Mesendoderm (in vitro differentiated cells): ENCODE measurements at regions not wholly inside any gene's neighbourhood (a gene's known extent, or its start where the extent isn't known, plus 50 kb on each side); places are given as distances from the start of the nearest gene placed in this dataset.

Experiments used
- DNase-seq: peaks from one replicate; pipeline ENCODE4 v3.0.0; 2013
- H2AK5ac ChIP-seq: 2 replicates; pipeline ENCODE4 v1.6.1; 2013; ENCODE audit warnings: low read length, inconsistent platforms
- H2BK120ac ChIP-seq: 2 replicates; pipeline ENCODE4 v1.6.1; 2013; ENCODE audit warnings: low read depth, mild to moderate bottlenecking, low read length, moderate library complexity, mixed read lengths
- H2BK15ac ChIP-seq: replicated peaks from 2 replicates; pipeline ENCODE4 v1.6.1; 2013; ENCODE audit warnings: low read depth, mild to moderate bottlenecking, moderate library complexity
- H2BK5ac ChIP-seq: 2 replicates; pipeline ENCODE4 v1.6.1; 2013; ENCODE audit warnings: low read length, inconsistent platforms
- H3K18ac ChIP-seq: 2 replicates; pipeline ENCODE4 v1.6.1; 2013; ENCODE audit warnings: mild to moderate bottlenecking, low read length, mixed read lengths
- H3K23ac ChIP-seq: one replicate; pipeline ENCODE4 v1.6.1; 2013; ENCODE audit warnings: low read length
- H3K27ac ChIP-seq: 2 replicates; pipeline ENCODE4 v1.5.1; 2013; ENCODE audit warnings: low read depth, mild to moderate bottlenecking, inconsistent platforms, low read length, moderate library complexity
- H3K27me3 ChIP-seq: 2 replicates; pipeline ENCODE4 v1.6.1; 2013; ENCODE audit warnings: low read length, control low read depth, mild to moderate bottlenecking, inconsistent platforms; ENCODE audit not compliant: insufficient read depth, poor library complexity
- H3K36me3 ChIP-seq: 2 replicates; pipeline ENCODE4 v1.6.1; 2013; ENCODE audit warnings: low read length, inconsistent platforms; ENCODE audit not compliant: control insufficient read depth, insufficient read depth
- H3K4ac ChIP-seq: one replicate; pipeline ENCODE4 v1.6.1; 2013; ENCODE audit warnings: low read depth, mild to moderate bottlenecking, low read length, moderate library complexity
- H3K4me1 ChIP-seq: 2 replicates; pipeline ENCODE4 v1.6.1; 2013; ENCODE audit warnings: low read depth, low read length, inconsistent platforms; ENCODE audit not compliant: control insufficient read depth
- H3K4me2 ChIP-seq: 2 replicates; pipeline ENCODE4 v1.6.1; 2013; ENCODE audit warnings: low read length
- H3K4me3 ChIP-seq: 2 replicates; pipeline ENCODE4 v1.5.1; 2013; ENCODE audit warnings: mild to moderate bottlenecking, low read length
- H3K56ac ChIP-seq: one replicate; pipeline ENCODE4 v1.6.1; 2013; ENCODE audit warnings: low read length
- H3K79me1 ChIP-seq: 2 replicates; pipeline ENCODE4 v1.6.1; 2013; ENCODE audit warnings: low read length, inconsistent platforms
- H3K79me2 ChIP-seq: 2 replicates; pipeline ENCODE4 v1.6.1; 2013; ENCODE audit warnings: mild to moderate bottlenecking, low read length; ENCODE audit not compliant: control insufficient read depth, insufficient read depth
- H3K9ac ChIP-seq: 2 replicates; pipeline ENCODE4 v1.6.1; 2013; ENCODE audit warnings: low read length, inconsistent platforms
- H4K5ac ChIP-seq: one replicate; pipeline ENCODE4 v1.6.1; 2013; ENCODE audit warnings: low read length
- H4K8ac ChIP-seq: one replicate; pipeline ENCODE4 v1.6.1; 2013; ENCODE audit warnings: low read depth, mild to moderate bottlenecking, control low read depth, low read length, moderate library complexity
- WGBS: extraction: QIAGEN DNeasy Blood & Tissue Kit; methylation state at CpG from one replicate; pipeline ENCODE4 v1.1.7; 2013; ENCODE audit warnings: low lambda C conversion rate, missing lambda C conversion rate; ENCODE audit not compliant: insufficient coverage; ENCODE audit errors: extremely low coverage; 5-methylcytosine and 5-hydroxymethylcytosine counted together

DNA sequence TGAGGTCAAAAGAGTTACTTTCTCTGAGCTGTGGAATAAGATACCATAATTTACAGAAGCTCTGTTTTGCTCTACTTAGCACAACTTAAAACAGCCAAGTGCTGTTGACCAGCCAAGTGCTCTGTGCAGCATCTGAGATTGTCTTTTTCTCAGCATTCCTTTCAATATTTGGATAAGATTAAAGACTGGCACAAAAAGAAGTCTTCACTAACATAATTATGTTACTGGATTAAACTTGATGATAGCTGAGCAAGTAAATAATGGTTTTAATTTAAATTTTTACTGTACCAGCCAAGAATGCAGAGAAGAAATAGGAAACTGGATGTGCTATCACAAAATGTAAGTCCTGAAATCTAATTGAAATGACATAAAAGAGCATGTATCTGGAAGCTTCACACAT, 60.4 kb downstream of the NPY2R start:
- H4K8ac ChIP-seq = no peak overlapping the region
- no peaks in the 10 kb centered on the region for H3K27me3 ChIP-seq
- no peaks in the 10 kb centered on the region for H3K36me3 ChIP-seq
- DNase-seq = no peak
- no peak overlapping the region for H3K4ac ChIP-seq
- no peak overlapping the region for H3K27ac ChIP-seq
- H3K4me3 ChIP-seq = no peak overlapping the region
- no peak overlapping the region for H3K18ac ChIP-seq
- H2AK5ac ChIP-seq = no peak overlapping the region
- H4K5ac ChIP-seq = no peak overlapping the region
- H3K56ac ChIP-seq = no peak overlapping the region
- no peak overlapping the region for H2BK120ac ChIP-seq
- H3K79me1 ChIP-seq = no peaks in the 10 kb centered on the region
- no peaks in the 10 kb centered on the region for H3K4me1 ChIP-seq
- H3K79me2 ChIP-seq = no peaks in the 10 kb centered on the region
- H2BK5ac ChIP-seq = no peak overlapping the region
- no peak overlapping the region for H3K23ac ChIP-seq
- no peak overlapping the region for H3K9ac ChIP-seq
- H2BK15ac ChIP-seq = no peak overlapping the region
- H3K4me2 ChIP-seq = no peak overlapping the region

DNA sequence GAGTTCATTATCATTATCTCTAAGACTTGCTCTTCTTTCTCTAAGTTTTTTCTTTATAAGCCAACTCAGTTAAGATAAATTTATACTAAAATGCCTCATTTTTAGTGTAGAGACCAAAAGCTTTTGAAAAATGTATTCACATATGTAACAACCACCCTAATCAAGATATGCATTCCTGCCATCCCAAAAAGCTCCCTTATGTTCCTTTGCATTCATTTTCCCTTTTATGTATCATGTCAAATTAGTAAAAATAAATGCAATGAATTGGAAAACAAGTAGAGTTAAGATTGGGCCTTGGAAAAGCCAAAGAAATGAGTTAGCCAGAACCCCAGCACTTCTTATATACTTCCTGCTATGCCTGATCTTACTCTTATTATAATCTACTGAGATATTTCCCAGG, 62.2 kb downstream of the NPY2R start:
- Histone ChIP-seq H3K18ac (no peak overlapping the region), H2BK5ac (no peak overlapping the region), H3K27ac (no peak overlapping the region), H3K9ac (no peak overlapping the region), H3K27me3 (no peaks in the 10 kb centered on the region), H3K4ac (no peak overlapping the region), H3K4me3 (no peak overlapping the region), H3K56ac (no peak overlapping the region), H3K36me3 (no peaks in the 10 kb centered on the region), H3K23ac (no peak overlapping the region), H2BK15ac (no peak overlapping the region), H2BK120ac (no peak overlapping the region), H4K5ac (no peak overlapping the region), H3K4me1 (no peaks in the 10 kb centered on the region), H2AK5ac (no peak overlapping the region), H3K4me2 (no peak overlapping the region), H3K79me2 (no peaks in the 10 kb centered on the region), H3K79me1 (no peaks in the 10 kb centered on the region), H4K8ac (no peak overlapping the region)
- no peak for DNase-seq

DNA sequence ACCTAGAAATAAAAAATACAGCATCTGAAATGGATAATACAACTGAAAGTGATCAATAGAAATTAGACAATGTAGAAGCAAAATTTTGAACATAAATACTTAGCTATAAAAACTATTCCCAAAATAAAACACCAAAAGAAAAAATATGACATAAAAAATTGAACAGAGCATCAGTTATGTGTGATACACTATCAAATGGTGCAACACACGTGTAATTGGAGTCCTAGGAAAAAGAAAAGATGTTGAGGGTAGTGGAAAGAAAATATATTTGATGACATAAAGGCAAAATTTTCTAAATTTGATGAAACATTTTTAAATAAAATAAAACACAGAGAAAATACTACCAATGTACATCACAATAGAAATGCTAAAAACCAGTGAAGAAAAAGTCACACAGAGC, 63.1 kb downstream of the NPY2R start:
- H3K18ac ChIP-seq = no peak overlapping the region
- peak; percentile 20 for DNase-seq
- H2AK5ac ChIP-seq = no peak overlapping the region

GRCh38 chr4:155288999-155289398, 80.6 kb downstream of the NPY2R start:
- Histone ChIP-seq H3K56ac (no peak overlapping the region), H2BK120ac (no peak overlapping the region), H4K5ac (no peak overlapping the region), H3K79me1 (no peaks in the 10 kb centered on the region), H2AK5ac (no peak overlapping the region), H3K9ac (no peak overlapping the region), H3K4ac (no peak overlapping the region), H3K79me2 (no peaks in the 10 kb centered on the region), H4K8ac (no peak overlapping the region), H3K4me1 (no peaks in the 10 kb centered on the region), H3K18ac (no peak overlapping the region), H3K4me2 (no peak overlapping the region), H3K27me3 (no peaks in the 10 kb centered on the region), H2BK15ac (no peak overlapping the region), H3K4me3 (no peak overlapping the region), H3K36me3 (no peaks in the 10 kb centered on the region), H3K27ac (no peak overlapping the region), H3K23ac (no peak overlapping the region), H2BK5ac (no peak overlapping the region)
- no peak for DNase-seq

More for the DNA sequence above, 63.1 kb downstream of the NPY2R start:
- Histone ChIP-seq H3K4me2 (no peak overlapping the region), H3K4me1 (no peaks in the 10 kb centered on the region), H3K79me1 (no peaks in the 10 kb centered on the region), H3K4me3 (no peak overlapping the region), H2BK5ac (no peak overlapping the region), H3K79me2 (no peaks in the 10 kb centered on the region), H3K4ac (no peak overlapping the region), H3K27ac (no peak overlapping the region), H2BK120ac (no peak overlapping the region), H4K5ac (no peak overlapping the region), H3K56ac (no peak overlapping the region), H4K8ac (no peak overlapping the region), H3K27me3 (no peaks in the 10 kb centered on the region), H3K36me3 (no peaks in the 10 kb centered on the region), H2BK15ac (no peak overlapping the region), H3K9ac (no peak overlapping the region), H3K23ac (no peak overlapping the region)
- no CpG with 5 or more reads among the region's 1 CpG for WGBS
